IMR-90 (cell line): ENCODE measurements at regions not wholly inside any gene's neighbourhood (a gene's known extent, or its start where the extent isn't known, plus 50 kb on each side); places are given as distances from the start of the nearest gene placed in this dataset.

Experiments
- ATAC-seq: fragments of 200-7000 bp; cut with Tn5 transposase; 2 replicates; pipeline ENCODE4 v1.9.1; 2020; ENCODE audit warnings: low read depth, mild to moderate bottlenecking, moderate library complexity
- BruUV-seq: library from RNA; stranded (reverse); fragments of 400-500 nt; replicated peaks from 2 replicates; lab custom pipeline; 2021; lab: Mats Ljungman, UMichigan
- CTCF ChIA-PET: fragments of 300-600 bp; formaldehyde crosslinking; extraction: SDS; loops from one replicate; lab custom pipeline; 2021; ENCODE audit warnings: antibody characterized with exemption; lab: Yijun Ruan, JAX
- POLR2A ChIA-PET: fragments of 300-600 bp; sonication (Branson Sonifier 250); formaldehyde crosslinking; loops from one replicate; lab custom pipeline; 2022; ENCODE audit warnings: antibody characterized with exemption; ENCODE audit not compliant: unreplicated experiment; lab: Charles Lee
- DNase-seq: peaks from one replicate; pipeline ENCODE4 v3.0.0; 2013
- H2AFZ ChIP-seq: replicated peaks from 2 replicates; pipeline ENCODE3; 2013; ENCODE audit warnings: low read length, mild to moderate bottlenecking; ENCODE audit not compliant: poor library complexity
- H2AK5ac ChIP-seq: 2 replicates; pipeline ENCODE4 v1.6.1; 2013; ENCODE audit warnings: low read depth, low read length, inconsistent platforms
- H2AK9ac ChIP-seq: replicated peaks from 2 replicates; pipeline ENCODE3; 2013; ENCODE audit warnings: mild to moderate bottlenecking, low read depth, low read length, moderate library complexity; ENCODE audit not compliant: poor library complexity
- H2BK120ac ChIP-seq: 2 replicates; pipeline ENCODE4 v1.6.1; 2013; ENCODE audit warnings: low read depth, low read length, inconsistent platforms
- H2BK15ac ChIP-seq: 3 replicates; pipeline ENCODE4 v1.6.1; 2013; ENCODE audit warnings: low read depth, low read length, inconsistent platforms
- H2BK20ac ChIP-seq: 2 replicates; pipeline ENCODE4 v1.6.1; 2013; ENCODE audit warnings: low read depth, mild to moderate bottlenecking, inconsistent platforms, low read length, moderate library complexity
- H2BK5ac ChIP-seq: 2 replicates; pipeline ENCODE4 v1.6.1; 2013; ENCODE audit warnings: mild to moderate bottlenecking, low read depth, low read length, inconsistent platforms; ENCODE audit not compliant: poor library complexity, severe bottlenecking
- H3K14ac ChIP-seq: replicated peaks from 2 replicates; pipeline ENCODE4 v1.6.1; 2013; ENCODE audit warnings: low read depth, low read length, inconsistent platforms
- H3K18ac ChIP-seq: 2 replicates; pipeline ENCODE4 v1.6.1; 2013; ENCODE audit warnings: low read depth, low read length, control low read depth
- H3K23ac ChIP-seq: 2 replicates; pipeline ENCODE4 v1.6.1; 2013; ENCODE audit warnings: low read depth, low read length, inconsistent platforms
- H3K27ac ChIP-seq: 2 replicates; pipeline ENCODE4 v1.5.1; 2013; ENCODE audit warnings: mild to moderate bottlenecking, control low read depth, low read length; ENCODE audit not compliant: insufficient read depth
- H3K27me3 ChIP-seq: 2 replicates; pipeline ENCODE4 v1.6.1; 2013; ENCODE audit warnings: low read length; ENCODE audit not compliant: control insufficient read depth, insufficient read depth
- H3K36me3 ChIP-seq: 2 replicates; pipeline ENCODE4 v1.6.1; 2013; ENCODE audit warnings: low read length, mixed read lengths; ENCODE audit not compliant: control insufficient read depth, insufficient read depth
- H3K4ac ChIP-seq: 2 replicates; pipeline ENCODE4 v1.6.1; 2013; ENCODE audit warnings: low read depth, low read length, inconsistent platforms
- H3K4me1 ChIP-seq: 2 replicates; pipeline ENCODE4 v1.6.1; 2013; ENCODE audit warnings: low read length, mixed read lengths; ENCODE audit not compliant: control insufficient read depth, insufficient read depth
- H3K4me2 ChIP-seq: 2 replicates; pipeline ENCODE4 v1.6.1; 2013; ENCODE audit warnings: low read depth, mild to moderate bottlenecking, control low read depth, low read length, moderate library complexity
- H3K4me3 ChIP-seq: 2 replicates; pipeline ENCODE4 v1.5.1; 2013; ENCODE audit warnings: low read depth, mild to moderate bottlenecking, control low read depth, low read length, moderate library complexity; ENCODE audit not compliant: insufficient read depth
- H3K56ac ChIP-seq: 2 replicates; pipeline ENCODE4 v1.6.1; 2013; ENCODE audit warnings: low read length, inconsistent platforms; ENCODE audit not compliant: insufficient read depth; ENCODE audit errors: extremely low read depth
- H3K79me1 ChIP-seq, 2 experiments: 2 replicates each; pipeline ENCODE4 v1.6.1; 2013; ENCODE audit warnings: low read length in 2 of 2, inconsistent platforms in 1 of 2, low read depth in 1 of 2
- H3K9ac ChIP-seq: 2 replicates; pipeline ENCODE4 v1.6.1; 2013; ENCODE audit warnings: low read depth, low read length, control low read depth
- H3K9me1 ChIP-seq: 2 replicates; pipeline ENCODE4 v1.6.1; 2013; ENCODE audit warnings: low read length, inconsistent platforms; ENCODE audit not compliant: insufficient read depth
- H3K9me3 ChIP-seq: 2 replicates; pipeline ENCODE4 v1.6.1; 2013; ENCODE audit warnings: low read length; ENCODE audit not compliant: control insufficient read depth, insufficient read depth
- H4K20me1 ChIP-seq: 2 replicates; pipeline ENCODE4 v1.6.1; 2013; ENCODE audit warnings: low read length, inconsistent platforms; ENCODE audit not compliant: insufficient read depth
- H4K5ac ChIP-seq: 2 replicates; pipeline ENCODE4 v1.6.1; 2013; ENCODE audit warnings: mild to moderate bottlenecking, low read depth, low read length, control low read depth
- H4K8ac ChIP-seq, 2 experiments: 2 replicates each; pipeline ENCODE4 v1.6.1; 2013; ENCODE audit warnings: low read depth in 2 of 2, low read length in 2 of 2, control low read depth in 1 of 2, inconsistent platforms in 1 of 2
- H4K91ac ChIP-seq: 2 replicates; pipeline ENCODE4 v1.6.1; 2013; ENCODE audit warnings: low read depth, low read length, inconsistent platforms; ENCODE audit not compliant: insufficient read depth
- CEBPB ChIP-seq: IDR thresholded peaks from 2 replicates; pipeline ENCODE4 v1.6.1; 2012; ENCODE audit warnings: low read depth, low read length, improper control_type of control experiment
- FOS ChIP-seq: fragments of 150-350 bp; IDR thresholded peaks from 2 replicates; pipeline ENCODE4 v1.6.1; 2016; ENCODE audit warnings: low read depth, low read length
- MAFK ChIP-seq: IDR thresholded peaks from 2 replicates; pipeline ENCODE4 v1.6.1; 2012; ENCODE audit warnings: low read depth, low read length, improper control_type of control experiment
- MAZ ChIP-seq: IDR thresholded peaks from 2 replicates; pipeline ENCODE4 v1.6.1; 2012; ENCODE audit warnings: low read depth, mild to moderate bottlenecking, low read length, improper control_type of control experiment, moderate library complexity, borderline replicate concordance
- MXI1 ChIP-seq: IDR thresholded peaks from 2 replicates; pipeline ENCODE4 v1.6.1; 2012; ENCODE audit warnings: low read depth, mild to moderate bottlenecking, low read length, moderate library complexity, borderline replicate concordance
- NFE2L2 ChIP-seq: fragments of 150-350 bp; IDR thresholded peaks from 2 replicates; pipeline ENCODE4 v1.6.1; 2016; ENCODE audit warnings: low read depth, mild to moderate bottlenecking, low read length
- RCOR1 ChIP-seq: IDR thresholded peaks from 2 replicates; pipeline ENCODE4 v1.6.1; 2012; ENCODE audit warnings: mild to moderate bottlenecking, low read length, improper control_type of control experiment; ENCODE audit not compliant: insufficient replicate concordance
- RFX5 ChIP-seq: IDR thresholded peaks from 2 replicates; pipeline ENCODE4 v1.8.0; 2012; ENCODE audit warnings: low read depth, mild to moderate bottlenecking, low read length, moderate library complexity
- dilution Hi-C: fragments of 300-500 bp; cut with HindIII; formaldehyde crosslinking; loops from one replicate; pipeline ENCODE4 v1.14.3; 2018; ENCODE audit warnings: low sequenced_read_pairs; ENCODE audit not compliant: unreplicated experiment
- in situ Hi-C: fragments of 300-500 bp; cut with MboI; formaldehyde crosslinking; loops from 3 replicates; pipeline ENCODE4 v1.14.3; 2019; ENCODE audit warnings: low sequenced_read_pairs, inconsistent platforms, mixed read lengths
- intact Hi-C: fragments of 100-400 bp; cut with micrococcal nuclease; formaldehyde crosslinking; loops from 2 replicates; pipeline ENCODE4 v1.10.0; 2022
- TF ChIP-seq, protein P1 (sequence below): fragments of 150-350 bp; IDR thresholded peaks from 2 replicates; pipeline ENCODE4 v1.6.1; 2016; ENCODE audit warnings: low read depth, mild to moderate bottlenecking, low read length, moderate library complexity, borderline replicate concordance

DNA sequence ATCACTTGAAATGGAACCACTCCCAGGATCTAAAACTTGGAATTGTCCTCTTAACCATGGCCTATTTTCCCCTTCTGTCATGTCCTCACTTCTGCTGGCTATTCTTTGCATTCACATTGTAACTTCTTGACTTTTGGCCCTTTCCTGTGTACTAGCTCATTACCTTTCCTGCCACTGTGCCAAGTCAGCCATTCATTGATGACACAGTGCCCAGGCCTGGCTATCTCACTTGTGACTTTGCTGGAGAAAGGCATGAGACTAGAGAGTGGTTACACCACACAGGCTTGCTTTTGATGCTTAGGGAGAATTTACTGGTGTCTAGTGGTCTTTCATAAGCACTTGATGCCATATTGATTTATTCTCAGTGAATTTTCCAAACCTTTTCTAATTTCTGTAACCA is 101.1 kb downstream of the NR1D2 start:
- Histone ChIP-seq H2BK20ac (no peak overlapping the region), H3K56ac (no peak overlapping the region), H3K9ac (no peak overlapping the region), H2AK9ac (no peak overlapping the region), H3K14ac (no peak overlapping the region), H3K18ac (no peak overlapping the region), H2BK120ac (no peak overlapping the region), H3K4me3 (no peak overlapping the region), H3K27me3 (no peaks in the 10 kb centered on the region), H4K8ac (no peak overlapping the region), H3K36me3 (no peaks in the 10 kb centered on the region), H3K9me3 (no peaks in the 10 kb centered on the region), H2AFZ (no peak overlapping the region), H3K4ac (no peak overlapping the region), H2BK15ac (no peak overlapping the region), H3K27ac (no peak overlapping the region), H3K4me2 (no peak overlapping the region), H2AK5ac (no peak overlapping the region), H4K20me1 (no peaks in the 10 kb centered on the region), H3K9me1 (peaks cover 6% of the 10 kb centered on the region), H3K23ac (no peak overlapping the region), H4K5ac (no peak overlapping the region), H3K79me1 (no peaks in the 10 kb centered on the region), H2BK5ac (no peak overlapping the region), H4K91ac (no peak overlapping the region), H3K4me1 (peaks cover 11% of the 10 kb centered on the region)
- BruUV-seq = no TSS peak
- intact Hi-C loops = loop anchor here (5.0 kb wide), 1 partner anchor 176 kb away; no protein-coding TSS in a partner anchor
- TF ChIP-seq CEBPB = no peak
- no peak for TF ChIP-seq FOS
- no peak for TF ChIP-seq RFX5
- no peak for TF ChIP-seq MAZ
- no peak for TF ChIP-seq MXI1
- TF ChIP-seq NFE2L2 = no peak
- TF ChIP-seq MAFK = no peak
- TF ChIP-seq, protein P1, sequence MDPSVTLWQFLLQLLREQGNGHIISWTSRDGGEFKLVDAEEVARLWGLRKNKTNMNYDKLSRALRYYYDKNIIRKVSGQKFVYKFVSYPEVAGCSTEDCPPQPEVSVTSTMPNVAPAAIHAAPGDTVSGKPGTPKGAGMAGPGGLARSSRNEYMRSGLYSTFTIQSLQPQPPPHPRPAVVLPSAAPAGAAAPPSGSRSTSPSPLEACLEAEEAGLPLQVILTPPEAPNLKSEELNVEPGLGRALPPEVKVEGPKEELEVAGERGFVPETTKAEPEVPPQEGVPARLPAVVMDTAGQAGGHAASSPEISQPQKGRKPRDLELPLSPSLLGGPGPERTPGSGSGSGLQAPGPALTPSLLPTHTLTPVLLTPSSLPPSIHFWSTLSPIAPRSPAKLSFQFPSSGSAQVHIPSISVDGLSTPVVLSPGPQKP = no peak
- TF ChIP-seq RCOR1 = no peak
- DNase-seq (no peak), ATAC-seq (no peak)
- dilution Hi-C loops = no loop called here
- in situ Hi-C loops = no loop called here
- ChIA-PET CTCF (no interaction called here), POLR2A (interaction anchor here (1.0 kb wide), 1 partner anchor 129 kb away, joined by 3 read pairs; the partner anchor contains the start of genes NKIRAS1 and RPL15)
